H1 (cell line): ENCODE measurements at regions not wholly inside any gene's neighbourhood (a gene's known extent, or its start where the extent isn't known, plus 50 kb on each side); places are given as distances from the start of the nearest gene placed in this dataset.

Experiments used
- ATF2 ChIP-seq: IDR thresholded peaks from 2 replicates; pipeline ENCODE4 v1.6.1; 2012; ENCODE audit warnings: low read length, inconsistent platforms
- EGR1 ChIP-seq: IDR thresholded peaks from 2 replicates; pipeline ENCODE4 v1.6.1; 2011; ENCODE audit warnings: low read depth, low read length, borderline replicate concordance
- EZH2 ChIP-seq: fragments of 200-600 bp; sonication (generic); IDR thresholded peaks from 2 replicates; pipeline ENCODE4 v1.7.1; 2012; ENCODE audit warnings: low read depth, mild to moderate bottlenecking, moderate library complexity, low read length, inconsistent platforms; ENCODE audit not compliant: severe bottlenecking
- GTF2F1 ChIP-seq: IDR thresholded peaks from 2 replicates; pipeline ENCODE4 v1.6.1; 2012; ENCODE audit warnings: low read depth, low read length, improper control_type of control experiment, borderline replicate concordance
- POLR2A ChIP-seq, 2 experiments: IDR thresholded peaks; 1 replicate in 1 of 2; 2 replicates in 1 of 2; pipeline ENCODE4 v1.6.1; 2011; ENCODE audit warnings: low read depth in 2 of 2, low read length in 2 of 2, mild to moderate bottlenecking in 2 of 2; ENCODE audit errors: control extremely low read depth in 1 of 2
- SP4 ChIP-seq: IDR thresholded peaks from 2 replicates; pipeline ENCODE4 v1.6.1; 2012; ENCODE audit warnings: low read length, inconsistent platforms
- YY1 ChIP-seq: IDR thresholded peaks from 2 replicates; pipeline ENCODE4 v1.6.1; 2011; ENCODE audit warnings: low read depth, mild to moderate bottlenecking, low read length

- TF ChIP-seq ATF2 (no peak), SP4 (no peak), GTF2F1 (no peak), EZH2 (no peak), EGR1 (no peak), POLR2A (IDR thresholded peaks at IDR 0.05; ENCODE audit: control extremely low read depth in 1 of 2, low read depth in 2 of 2, low read length in 2 of 2) (no peak), YY1 (no peak)
Measured at GRCh38 chr13:109476001-109476400, 310.4 kb downstream of the IRS2 start.
